HepG2 (cell line): ENCODE measurements at regions not wholly inside any gene's neighbourhood (a gene's known extent, or its start where the extent isn't known, plus 50 kb on each side); places are given as distances from the start of the nearest gene placed in this dataset.
A peak's percentile ranks its signal among the peaks of the same experiment; 100 is the strongest.
"Not testable (repeated sequence)": the region's sequence is repeated elsewhere in the genome, so short reads cannot be mapped to it uniquely, and the experiment has no call there.

ENCODE experiments used
- ATAC-seq: fragments of 200-7000 bp; cut with Tn5 transposase; 3 replicates; pipeline ENCODE4 v1.9.1; 2020; ENCODE audit warnings: mild to moderate bottlenecking, moderate library complexity
- BruUV-seq: library from RNA; stranded (reverse); fragments of 400-500 nt; replicated peaks from 2 replicates; lab custom pipeline; 2021; lab: Mats Ljungman, UMichigan
- CTCF ChIA-PET: fragments of 300-600 bp; formaldehyde crosslinking; extraction: SDS; loops from one replicate; lab custom pipeline; 2021; ENCODE audit warnings: low total read pairs, inconsistent platforms, low intra/inter-chr PET ratio; lab: Yijun Ruan, JAX
- POLR2A ChIA-PET: fragments of 350-600 bp; sonication (Branson Sonifier 250); formaldehyde crosslinking; loops from one replicate; lab custom pipeline; 2020; ENCODE audit warnings: antibody characterized with exemption, inconsistent platforms; lab: Yijun Ruan, JAX
- DNase-seq: peaks from one replicate; pipeline ENCODE4 v3.0.0-alpha.2; 2015; ENCODE audit warnings: low spot score
- FAIRE-seq: peaks from 3 replicates; lab custom pipeline; 2011; peaks lifted over from hg19 to GRCh38; lab: Jason Lieb, UNC
- H2AFZ ChIP-seq: one replicate; pipeline ENCODE4 v1.6.1; 2011; ENCODE audit warnings: low read length, inconsistent platforms
- H3K27ac ChIP-seq: fragments of 300-600 bp; 3 replicates; pipeline ENCODE4 v1.8.0; 2011; ENCODE audit warnings: mixed run types, mild to moderate bottlenecking, mixed read lengths, low read length, inconsistent platforms; ENCODE audit not compliant: insufficient read depth; ENCODE audit errors: extremely low read length
- H3K27me3 ChIP-seq, 2 experiments: fragments of 200-600 bp in 1 of 2; 2 replicates in 1 of 2; 3 replicates in 1 of 2; pipeline versions ENCODE4 v1.6.0 to v1.8.0; 2011; ENCODE audit warnings: low read length in 2 of 2, mild to moderate bottlenecking in 2 of 2, moderate library complexity in 2 of 2, inconsistent platforms in 1 of 2; ENCODE audit not compliant: insufficient read depth in 2 of 2, control insufficient read depth in 1 of 2
- H3K36me3 ChIP-seq, 2 experiments: fragments of 200-600 bp in 1 of 2; replicated peaks in 1 of 2; 2 replicates in 1 of 2; 3 replicates in 1 of 2; pipeline versions ENCODE4 v1.5.1 to v1.8.0; 2011; ENCODE audit warnings: low read length in 2 of 2, inconsistent platforms in 1 of 2; ENCODE audit not compliant: insufficient read depth in 2 of 2, control insufficient read depth in 1 of 2
- H3K4me1 ChIP-seq: 2 replicates; pipeline ENCODE4 v1.5.1; 2012; ENCODE audit warnings: low read length, inconsistent platforms; ENCODE audit not compliant: insufficient read depth
- H3K4me2 ChIP-seq: 2 replicates; pipeline ENCODE4 v1.6.0; 2011; ENCODE audit warnings: low read depth, low read length, inconsistent platforms
- H3K4me3 ChIP-seq, 3 experiments: fragments of 200-600 bp in 1 of 3; sonication (generic), shearing (Covaris generic) in 1 of 3; replicated peaks in 1 of 3; 2 replicates each; pipeline ENCODE4 v1.5.1; 2011 to 2016; ENCODE audit warnings: low read length in 3 of 3, inconsistent platforms in 2 of 3, low read depth in 2 of 3, mild to moderate bottlenecking in 2 of 3, control low read depth in 1 of 3, mixed read lengths in 1 of 3; ENCODE audit not compliant: insufficient read depth in 1 of 3
- H3K79me2 ChIP-seq: one replicate; pipeline ENCODE4 v1.6.1; 2011; ENCODE audit warnings: low read length, inconsistent platforms; ENCODE audit not compliant: insufficient read depth
- H3K9ac ChIP-seq: 2 replicates; pipeline ENCODE4 v1.6.0; 2011; ENCODE audit warnings: mild to moderate bottlenecking, low read depth, low read length, inconsistent platforms; ENCODE audit not compliant: insufficient read depth
- H3K9me3 ChIP-seq: 2 replicates; pipeline ENCODE4 v1.5.1; 2012; ENCODE audit warnings: mild to moderate bottlenecking, low read length
- H4K20me1 ChIP-seq: 2 replicates; pipeline ENCODE4 v1.6.0; 2011; ENCODE audit warnings: inconsistent platforms, mild to moderate bottlenecking, low read length, moderate library complexity; ENCODE audit not compliant: insufficient read depth
- CEBPB ChIP-seq: IDR thresholded peaks from 2 replicates; pipeline ENCODE4 v1.6.1; 2011; ENCODE audit warnings: low read depth, low read length, improper control_type of control experiment, borderline replicate concordance
- SMAD3 ChIP-seq: sonication (generic); formaldehyde crosslinking; IDR thresholded peaks from 2 replicates; pipeline ENCODE4 v1.4.0; 2020; ENCODE audit warnings: missing genetic modification reagents
- YEATS2 ChIP-seq: sonication (generic); formaldehyde crosslinking; IDR thresholded peaks from 2 replicates; pipeline ENCODE4 v1.4.0; 2020; ENCODE audit warnings: missing genetic modification reagents, borderline replicate concordance
- WGBS: methylation state at CpG from one replicate; pipeline ENCODE4 v1.1.6; 2017; ENCODE audit warnings: low lambda C conversion rate; 5-methylcytosine and 5-hydroxymethylcytosine counted together
- in situ Hi-C: cut with HindIII; loops from 2 replicates; pipeline ENCODE4 v1.10.0; 2017; ENCODE audit warnings: low pct_unique_long_range_greater_than_20kb; ENCODE audit not compliant: extremely low pct_ligation_motif_present
- intact Hi-C: fragments of 100-400 bp; cut with micrococcal nuclease; formaldehyde crosslinking; loops from one replicate; pipeline ENCODE4 v1.10.0; 2022; ENCODE audit not compliant: unreplicated experiment
- TF ChIP-seq, protein P1 (sequence below): sonication (generic); formaldehyde crosslinking; IDR thresholded peaks from 2 replicates; pipeline ENCODE4 v1.8.0; 2022; ENCODE audit warnings: mild to moderate bottlenecking, missing genetic modification reagents, borderline replicate concordance
- TF ChIP-seq, protein P2 (sequence below), 2 experiments: fragments of 450-650 bp in 1 of 2; sonication (generic) in 1 of 2; formaldehyde crosslinking; IDR thresholded peaks; 2 replicates each; pipeline versions ENCODE4 v1.5.0 to v1.8.0; 2020 to 2022; ENCODE audit warnings: mild to moderate bottlenecking in 1 of 2, missing genetic modification reagents in 1 of 2

DNA sequence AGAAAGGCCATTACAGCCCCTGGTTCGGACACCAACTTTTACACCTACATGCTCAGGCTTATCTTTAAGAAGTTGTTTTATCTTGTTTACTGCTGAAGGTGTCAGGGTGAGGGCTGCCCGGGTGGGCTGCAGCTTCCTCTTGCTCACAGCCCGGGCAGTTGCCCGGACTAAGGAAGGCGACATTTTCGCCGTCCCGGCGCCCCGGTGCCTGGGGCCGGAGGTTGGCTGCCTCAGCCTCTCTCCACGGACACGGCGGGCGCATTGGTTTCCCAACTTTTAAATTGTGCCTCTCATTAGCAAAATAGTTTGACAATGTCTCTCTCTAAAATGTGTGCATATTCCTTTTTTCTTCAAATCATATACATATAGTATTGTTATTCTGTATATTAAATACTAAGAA lies 198.5 kb downstream of the LRRC70 start:
- H3K4me2 ChIP-seq, H3K4me1 ChIP-seq, BruUV-seq, H3K9ac ChIP-seq, H3K36me3 ChIP-seq, ATAC-seq, H3K79me2 ChIP-seq, H3K4me3 ChIP-seq, H4K20me1 ChIP-seq, POLR2A ChIA-PET, FAIRE-seq, DNase-seq, H3K27ac ChIP-seq, H2AFZ ChIP-seq, H3K9me3 ChIP-seq, H3K27me3 ChIP-seq, CTCF ChIA-PET: not testable (repeated sequence)
- in situ Hi-C loops, result loop anchor here (5.0 to 10.0 kb wide), 2 partner anchors 112 to 315 kb away; no protein-coding TSS in a partner anchor
- 76% methylated on average over 15 of the region's 15 CpGs for WGBS
- intact Hi-C loops, result loop anchor here (10.0 kb wide), 1 partner anchor 242 kb away; no protein-coding TSS in a partner anchor

DNA sequence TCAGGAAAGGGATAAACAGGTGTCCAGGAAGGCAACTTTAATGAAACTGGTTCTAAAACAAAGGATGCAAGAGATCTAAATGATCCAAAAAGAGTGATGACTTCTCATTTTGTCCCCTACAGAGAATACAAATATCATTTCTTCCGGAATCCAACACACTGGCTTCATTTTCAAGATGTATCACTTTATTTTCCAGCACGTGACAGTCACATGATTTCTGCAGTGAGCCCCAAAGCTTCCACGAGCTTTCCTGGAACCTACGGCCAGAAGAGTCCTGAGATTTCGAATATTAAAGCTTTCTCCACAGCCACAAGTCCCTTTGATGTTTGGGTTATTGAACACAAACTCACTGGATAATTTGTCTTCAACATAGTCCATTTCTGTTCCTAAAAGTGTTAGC lies 198.0 kb downstream of the LRRC70 start:
- CTCF ChIA-PET, H3K9me3 ChIP-seq: not testable (repeated sequence)

DNA sequence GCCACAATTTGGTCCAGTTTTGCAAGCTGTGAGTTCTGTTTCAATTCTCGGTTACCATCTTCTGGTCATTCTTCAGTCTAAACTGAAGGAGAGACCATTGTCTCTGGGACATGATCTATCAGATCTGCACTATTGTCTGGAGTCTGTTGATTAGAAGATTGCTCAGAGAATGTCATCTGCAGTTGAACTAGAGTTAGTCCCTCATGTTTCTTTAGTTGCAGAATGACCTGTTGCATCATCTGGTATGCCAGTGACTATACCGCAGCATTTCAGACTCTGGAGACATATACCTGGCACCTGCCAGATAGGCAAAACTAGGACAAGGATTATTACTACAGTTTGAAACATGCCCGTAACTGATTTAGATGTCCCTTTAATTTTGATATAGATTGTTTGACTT lies 194.8 kb downstream of the LRRC70 start:
- WGBS, result 55% methylated on average over 3 of the region's 3 CpGs
- intact Hi-C loops, result loop anchor here (10.0 kb wide), 1 partner anchor 239 kb away; no protein-coding TSS in a partner anchor
- POLR2A ChIA-PET, result no interaction called here
- Histone ChIP-seq H3K4me1 (no peaks in the 10 kb centered on the region), H3K79me2 (no peaks in the 10 kb centered on the region), H3K27ac (no peak overlapping the region), H3K27me3 (no peaks in the 10 kb centered on the region)
- TF ChIP-seq CEBPB, result peak; percentile 44; the same call in 1 of the 2 replicates
- TF ChIP-seq SMAD3, result no peak
- TF ChIP-seq YEATS2 (CRISPR knock-in tag), result no peak
- TF ChIP-seq, protein P1, sequence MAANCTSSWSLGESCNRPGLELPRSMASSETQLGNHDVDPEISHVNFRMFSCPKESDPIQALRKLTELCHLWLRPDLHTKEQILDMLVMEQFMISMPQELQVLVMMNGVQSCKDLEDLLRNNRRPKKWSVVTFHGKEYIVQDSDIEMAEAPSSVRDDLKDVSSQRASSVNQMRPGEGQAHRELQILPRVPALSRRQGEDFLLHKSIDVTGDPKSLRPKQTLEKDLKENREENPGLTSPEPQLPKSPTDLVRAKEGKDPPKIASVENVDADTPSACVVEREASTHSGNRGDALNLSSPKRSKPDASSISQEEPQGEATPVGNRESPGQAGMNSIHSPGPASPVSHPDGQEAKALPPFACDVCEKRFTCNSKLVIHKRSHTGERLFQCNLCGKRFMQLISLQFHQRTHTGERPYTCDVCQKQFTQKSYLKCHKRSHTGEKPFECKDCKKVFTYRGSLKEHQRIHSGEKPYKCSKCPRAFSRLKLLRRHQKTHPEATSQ, result no peak
- TF ChIP-seq, protein P2, sequence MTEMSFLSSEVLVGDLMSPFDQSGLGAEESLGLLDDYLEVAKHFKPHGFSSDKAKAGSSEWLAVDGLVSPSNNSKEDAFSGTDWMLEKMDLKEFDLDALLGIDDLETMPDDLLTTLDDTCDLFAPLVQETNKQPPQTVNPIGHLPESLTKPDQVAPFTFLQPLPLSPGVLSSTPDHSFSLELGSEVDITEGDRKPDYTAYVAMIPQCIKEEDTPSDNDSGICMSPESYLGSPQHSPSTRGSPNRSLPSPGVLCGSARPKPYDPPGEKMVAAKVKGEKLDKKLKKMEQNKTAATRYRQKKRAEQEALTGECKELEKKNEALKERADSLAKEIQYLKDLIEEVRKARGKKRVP (CRISPR knock-in tag; IDR thresholded peaks at IDR 0.05), result 0 out of 4 replicates have a peak, but pooled peaks of 1 of the 2 experiments have one; percentile 16
- TF ChIP-seq, all 625 proteins: peak for 2
- Histone ChIP-seq H4K20me1 (no peaks in the 10 kb centered on the region), H3K4me3 (no peak overlapping the region), H3K4me2 (no peak overlapping the region), H3K9ac (no peak overlapping the region), H2AFZ (no peak overlapping the region), H3K9me3 (no peaks in the 10 kb centered on the region), H3K36me3 (no peaks in the 10 kb centered on the region)
- DNase-seq (no peak), FAIRE-seq (no peak), ATAC-seq (no peak)
- CTCF ChIA-PET, result no interaction called here
- no TSS peak for BruUV-seq
- in situ Hi-C loops, result loop anchor here (10.0 kb wide), 1 partner anchor 109 kb away; no protein-coding TSS in a partner anchor

More for the DNA sequence above, 198.0 kb downstream of the LRRC70 start:
- FAIRE-seq, H3K79me2 ChIP-seq, H3K27me3 ChIP-seq, H3K4me2 ChIP-seq, H3K4me3 ChIP-seq, H3K36me3 ChIP-seq, POLR2A ChIA-PET, H3K9ac ChIP-seq, DNase-seq, H3K4me1 ChIP-seq, BruUV-seq, ATAC-seq, H3K27ac ChIP-seq, H2AFZ ChIP-seq, H4K20me1 ChIP-seq: not testable (repeated sequence)
- intact Hi-C loops, result loop anchor here (10.0 kb wide), 1 partner anchor 242 kb away; no protein-coding TSS in a partner anchor
- in situ Hi-C loops, result loop anchor here (5.0 to 10.0 kb wide), 2 partner anchors 112 to 314 kb away; no protein-coding TSS in a partner anchor
- 43% methylated on average over 4 of the region's 5 CpGs for WGBS
